Transverse colon (tissue), 4 donors: ENCODE measurements at regions not wholly inside any gene's neighbourhood (a gene's known extent, or its start where the extent isn't known, plus 50 kb on each side); places are given as distances from the start of the nearest gene placed in this dataset.

Source experiments
- DNase-seq: peaks from one replicate; pipeline ENCODE4 v3.0.0-alpha.2; 2019
- H3K27ac ChIP-seq, 4 donors: fragments of 200-600 bp; sonication (generic); 2 replicates each; pipeline ENCODE4 v1.5.1; 2016 to 2018; ENCODE audit warnings: inconsistent platforms in 4 of 4
- H3K27me3 ChIP-seq: fragments of 200-600 bp; sonication (generic); 2 replicates; pipeline ENCODE4 v1.5.1; 2017; ENCODE audit warnings: inconsistent platforms
- H3K36me3 ChIP-seq, 4 donors: fragments of 200-600 bp; sonication (generic); 2 replicates each; pipeline ENCODE4 v1.5.1; 2017 to 2019; ENCODE audit warnings: inconsistent platforms in 4 of 4
- H3K4me1 ChIP-seq, 4 donors: fragments of 200-600 bp; sonication (generic); 2 replicates each; pipeline ENCODE4 v1.5.1; 2017 to 2020; ENCODE audit warnings: inconsistent platforms in 4 of 4
- H3K4me3 ChIP-seq, 4 donors: fragments of 200-600 bp; sonication (generic); 1 replicate in 1 of 4; 2 replicates in 3 of 4; pipeline versions ENCODE4 v1.5.1 to v1.6.1; 2017 to 2019; ENCODE audit warnings: inconsistent platforms in 4 of 4
- H3K9me3 ChIP-seq, 2 donors: fragments of 200-600 bp; sonication (generic); 2 replicates each; pipeline ENCODE4 v1.5.1; 2017 to 2019; ENCODE audit warnings: inconsistent platforms in 2 of 2
- CTCF ChIP-seq, 5 experiments: fragments of 200-600 bp in 3 of 5; fragments of 450-650 bp in 2 of 5; sonication (generic) in 3 of 5; IDR thresholded peaks; 1 replicate in 2 of 5; 2 replicates in 3 of 5; pipeline ENCODE4 v1.5.1; 2016 to 2017; ENCODE audit warnings: antibody characterized with exemption in 5 of 5, inconsistent platforms in 3 of 5, mild to moderate bottlenecking in 2 of 5, moderate library complexity in 1 of 5
- EP300 ChIP-seq: sonication (generic); formaldehyde crosslinking; IDR thresholded peaks from one replicate; pipeline ENCODE4 v1.6.1; 2017; ENCODE audit warnings: antibody characterized with exemption, low read depth
- POLR2A ChIP-seq: fragments of 450-650 bp; IDR thresholded peaks from one replicate; pipeline ENCODE4 v1.6.1; 2016; ENCODE audit warnings: antibody characterized with exemption, mild to moderate bottlenecking, moderate library complexity
- POLR2AphosphoS5 ChIP-seq, 3 donors: sonication (generic); formaldehyde crosslinking; IDR thresholded peaks; one replicate each; pipeline ENCODE4 v1.6.1; 2016; ENCODE audit warnings: antibody characterized with exemption in 3 of 3
- WGBS, 2 donors: methylation state at CpG; one replicate each; pipeline ENCODE4 v1.1.5; 2018; ENCODE audit warnings: low coverage in 1 of 2; 5-methylcytosine and 5-hydroxymethylcytosine counted together
- in situ Hi-C, 4 donors: fragments of 200-750 bp; cut with MboI; loops; one replicate each; pipeline versions ENCODE4 v1.15.0 to v1.15.1; 2017; ENCODE audit warnings: low sequenced_read_pairs in 3 of 4, low pct_ligation_motif_present in 1 of 4, low pct_unique_long_range_greater_than_20kb in 1 of 4
- intact Hi-C: fragments of 100-400 bp; cut with DNase I; formaldehyde crosslinking; loops from one replicate; pipeline ENCODE4 v1.15.1; 2023; ENCODE audit warnings: low total_unique reads

- no peak for DNase-seq
- Histone ChIP-seq H3K9me3 (peaks cover 0 to 5% of the 10 kb centered on the region in 2 donors), H3K27me3 (no peaks in the 10 kb centered on the region), H3K27ac (no peak overlapping the region), H3K36me3 (no peaks in the 10 kb centered on the region), H3K4me1 (no peaks in the 10 kb centered on the region), H3K4me3 (no peak overlapping the region)
- 68 to 86% methylated on average over 5 to 8 of the region's 8 CpGs for WGBS, 2 donors
- intact Hi-C loops (no loop called here), in situ Hi-C loops (no loop called here)
- no peak for TF ChIP-seq CTCF (IDR thresholded peaks at IDR 0.05)
- TF ChIP-seq EP300: no peak
- TF ChIP-seq POLR2A: no peak
- TF ChIP-seq POLR2AphosphoS5 (IDR thresholded peaks at IDR 0.05): no peak
Measured at GRCh38 chr11:116114198-116114651, 610.0 kb upstream of the CADM1 start.

GRCh38 chr11:116112087-116112935 lies 608.1 kb upstream of the CADM1 start:
- peaks cover 0 to 5% of the 10 kb centered on the region in 2 donors for H3K9me3 ChIP-seq
- in situ Hi-C loops: no loop called here
- no peaks in the 10 kb centered on the region for H3K27me3 ChIP-seq
- WGBS, 2 donors: 70 to 87% methylated on average over 6 to 9 of the region's 9 CpGs
- no peak for DNase-seq
- no peak overlapping the region for H3K27ac ChIP-seq
- intact Hi-C loops: no loop called here
- no peak overlapping the region for H3K4me3 ChIP-seq
- TF ChIP-seq POLR2A: no peak
- TF ChIP-seq EP300: no peak
- no peak for TF ChIP-seq CTCF (IDR thresholded peaks at IDR 0.05)
- TF ChIP-seq POLR2AphosphoS5 (IDR thresholded peaks at IDR 0.05): no peak
- no peaks in the 10 kb centered on the region for H3K36me3 ChIP-seq
- H3K4me1 ChIP-seq: no peaks in the 10 kb centered on the region

GRCh38 chr11:116111546-116111945 lies 607.3 kb upstream of the CADM1 start:
- in situ Hi-C loops (no loop called here), intact Hi-C loops (no loop called here)
- DNase-seq: no peak
- Histone ChIP-seq H3K9me3 (peaks cover 0 to 5% of the 10 kb centered on the region in 2 donors), H3K36me3 (no peaks in the 10 kb centered on the region), H3K27ac (no peak overlapping the region), H3K27me3 (no peaks in the 10 kb centered on the region), H3K4me3 (no peak overlapping the region), H3K4me1 (no peaks in the 10 kb centered on the region)
- TF ChIP-seq CTCF (IDR thresholded peaks at IDR 0.05): no peak
- no peak for TF ChIP-seq EP300
- TF ChIP-seq POLR2A: no peak
- TF ChIP-seq POLR2AphosphoS5 (IDR thresholded peaks at IDR 0.05): no peak
- 83 to 92% methylated on average over 3 of the region's 3 CpGs for WGBS, 2 donors

- Histone ChIP-seq H3K4me1 (no peaks in the 10 kb centered on the region), H3K36me3 (no peaks in the 10 kb centered on the region), H3K27me3 (no peaks in the 10 kb centered on the region), H3K27ac (no peak overlapping the region), H3K9me3 (peaks cover 0 to 5% of the 10 kb centered on the region in 2 donors), H3K4me3 (no peak overlapping the region)
- in situ Hi-C loops (no loop called here), intact Hi-C loops (no loop called here)
- no CpG with 5 or more reads among the region's 1 CpG for WGBS, 2 donors
- TF ChIP-seq CTCF (IDR thresholded peaks at IDR 0.05) (no peak), EP300 (no peak), POLR2AphosphoS5 (IDR thresholded peaks at IDR 0.05) (no peak)
- DNase-seq: no peak
Measured at GRCh38 chr11:116110802-116111201, 606.6 kb upstream of the CADM1 start.
